A549 (cell line): ENCODE measurements at regions not wholly inside any gene's neighbourhood (a gene's known extent, or its start where the extent isn't known, plus 50 kb on each side); places are given as distances from the start of the nearest gene placed in this dataset.

ENCODE experiments used
- CBX2 ChIP-seq: fragments of 200-600 bp; sonication (generic); IDR thresholded peaks from 2 replicates; pipeline ENCODE4 v1.6.1; 2016; ENCODE audit warnings: low read depth, mild to moderate bottlenecking, borderline replicate concordance
- MAFK ChIP-seq: fragments of 450-650 bp; IDR thresholded peaks from 2 replicates; pipeline ENCODE4 v1.6.1; 2014; ENCODE audit not compliant: partially characterized antibody
- SMC3 ChIP-seq: fragments of >200 bp; sonication (Bioruptor Twin); formaldehyde crosslinking; IDR thresholded peaks from 3 replicates; pipeline ENCODE4 v1.6.1; 2018; ENCODE audit warnings: inconsistent platforms
- TF ChIP-seq, protein P1 (sequence below): fragments of >200 bp; sonication (Bioruptor Twin); formaldehyde crosslinking; IDR thresholded peaks from 3 replicates; pipeline ENCODE4 v1.5.1; 2016

DNA sequence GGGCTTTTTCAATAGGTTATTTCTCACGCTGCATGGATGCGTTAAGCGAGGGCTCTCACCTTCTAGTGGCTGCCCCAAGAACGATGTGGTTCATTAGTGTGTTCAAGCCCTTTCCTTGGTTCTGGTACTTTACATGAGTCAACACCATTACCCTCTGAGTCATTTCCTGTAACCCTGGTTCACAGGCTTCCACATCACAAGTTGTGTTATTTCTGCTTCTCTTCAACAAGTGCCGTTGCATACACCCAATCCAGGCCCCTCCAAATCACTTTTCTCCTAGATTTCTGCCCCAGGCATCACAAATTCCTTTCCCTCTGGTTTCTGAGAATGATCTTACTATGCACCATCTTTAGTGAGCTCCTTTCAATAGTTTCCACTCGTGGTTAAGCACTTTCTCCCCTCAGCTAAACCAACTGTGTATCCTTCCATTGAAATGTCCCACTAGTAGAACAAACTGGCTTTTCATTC lies 69.5 kb upstream of the RAD23B start:
- TF ChIP-seq, protein P1, sequence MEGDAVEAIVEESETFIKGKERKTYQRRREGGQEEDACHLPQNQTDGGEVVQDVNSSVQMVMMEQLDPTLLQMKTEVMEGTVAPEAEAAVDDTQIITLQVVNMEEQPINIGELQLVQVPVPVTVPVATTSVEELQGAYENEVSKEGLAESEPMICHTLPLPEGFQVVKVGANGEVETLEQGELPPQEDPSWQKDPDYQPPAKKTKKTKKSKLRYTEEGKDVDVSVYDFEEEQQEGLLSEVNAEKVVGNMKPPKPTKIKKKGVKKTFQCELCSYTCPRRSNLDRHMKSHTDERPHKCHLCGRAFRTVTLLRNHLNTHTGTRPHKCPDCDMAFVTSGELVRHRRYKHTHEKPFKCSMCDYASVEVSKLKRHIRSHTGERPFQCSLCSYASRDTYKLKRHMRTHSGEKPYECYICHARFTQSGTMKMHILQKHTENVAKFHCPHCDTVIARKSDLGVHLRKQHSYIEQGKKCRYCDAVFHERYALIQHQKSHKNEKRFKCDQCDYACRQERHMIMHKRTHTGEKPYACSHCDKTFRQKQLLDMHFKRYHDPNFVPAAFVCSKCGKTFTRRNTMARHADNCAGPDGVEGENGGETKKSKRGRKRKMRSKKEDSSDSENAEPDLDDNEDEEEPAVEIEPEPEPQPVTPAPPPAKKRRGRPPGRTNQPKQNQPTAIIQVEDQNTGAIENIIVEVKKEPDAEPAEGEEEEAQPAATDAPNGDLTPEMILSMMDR = no peak
- TF ChIP-seq MAFK (no peak), CBX2 (no peak), SMC3 (no peak)
